K562 (cell line): ENCODE measurements at regions not wholly inside any gene's neighbourhood (a gene's known extent, or its start where the extent isn't known, plus 50 kb on each side); places are given as distances from the start of the nearest gene placed in this dataset.

ENCODE experiments used
- ATAC-seq: fragments of 200-7000 bp; cut with Tn5 transposase; 3 replicates; pipeline ENCODE4 v1.9.1; 2020; ENCODE audit warnings: moderate library complexity
- BruUV-seq: library from RNA; stranded (reverse); fragments of 400-500 nt; replicated peaks from 2 replicates; lab custom pipeline; 2021; lab: Mats Ljungman, UMichigan
- CTCF ChIA-PET: fragments of 300-600 bp; formaldehyde crosslinking; extraction: SDS; loops from one replicate; lab custom pipeline; 2021; ENCODE audit warnings: low intra/inter-chr PET ratio; lab: Yijun Ruan, JAX
- POLR2A ChIA-PET: fragments of 300-600, 350-650 bp; sonication (Branson Sonifier 250); formaldehyde crosslinking; extraction: SDS; loops from one replicate; lab custom pipeline; 2021; ENCODE audit warnings: antibody characterized with exemption, inconsistent platforms; lab: Yijun Ruan, JAX
- DNase-seq, 4 experiments: peaks; one replicate each; pipeline versions ENCODE4 v3.0.0 to v3.0.0-alpha.2; 2011 to 2018; ENCODE audit warnings: low spot score in 3 of 4, mixed read lengths in 3 of 4; ENCODE audit errors: extremely low read depth in 1 of 4
- FAIRE-seq: peaks from 2 replicates; lab custom pipeline; 2011; peaks lifted over from hg19 to GRCh38; lab: Jason Lieb, UNC
- H2AFZ ChIP-seq: 2 replicates; pipeline ENCODE4 v1.6.0; 2011; ENCODE audit warnings: low read depth, low read length, control low read depth, inconsistent platforms
- H3K27ac ChIP-seq: fragments of 200-600 bp; 3 replicates; pipeline ENCODE4 v1.8.0; 2011; ENCODE audit warnings: low read depth, mild to moderate bottlenecking, control low read depth, inconsistent platforms, low read length, moderate library complexity, mixed read lengths; ENCODE audit errors: extremely low read depth
- H3K27me3 ChIP-seq, 2 experiments: fragments of 300-600 bp in 1 of 2; 2 replicates in 1 of 2; 3 replicates in 1 of 2; pipeline versions ENCODE4 v1.6.0 to v1.8.0; 2011; ENCODE audit warnings: inconsistent platforms in 2 of 2, low read length in 2 of 2, mild to moderate bottlenecking in 1 of 2, mixed read lengths in 1 of 2, moderate library complexity in 1 of 2; ENCODE audit not compliant: control insufficient read depth in 2 of 2, insufficient read depth in 2 of 2
- H3K36me3 ChIP-seq: fragments of 300-600 bp; 3 replicates; pipeline ENCODE4 v1.8.0; 2011; ENCODE audit warnings: mild to moderate bottlenecking, low read length, inconsistent platforms; ENCODE audit not compliant: control insufficient read depth, insufficient read depth
- H3K4me1 ChIP-seq, 2 experiments: fragments of 200-600 bp in 1 of 2; replicated peaks in 1 of 2; 2 replicates in 1 of 2; 3 replicates in 1 of 2; pipeline versions ENCODE4 v1.5.1 to v1.8.0; 2011; ENCODE audit warnings: inconsistent platforms in 2 of 2, low read length in 2 of 2, mild to moderate bottlenecking in 1 of 2, mixed read lengths in 1 of 2, moderate library complexity in 1 of 2; ENCODE audit not compliant: control insufficient read depth in 2 of 2, insufficient read depth in 2 of 2
- H3K4me2 ChIP-seq: 2 replicates; pipeline ENCODE4 v1.6.1; 2011; ENCODE audit warnings: low read length, control low read depth, inconsistent platforms, mixed read lengths; ENCODE audit not compliant: insufficient read depth
- H3K4me3 ChIP-seq: fragments of 200-600 bp; sonication (generic), shearing (Covaris generic); 2 replicates; pipeline ENCODE4 v1.5.1; 2016; ENCODE audit warnings: control low read depth, inconsistent platforms
- H3K79me2 ChIP-seq: fragments of 200-600 bp; 3 replicates; pipeline ENCODE4 v1.8.0; 2011; ENCODE audit warnings: low read length, inconsistent platforms; ENCODE audit not compliant: control insufficient read depth, insufficient read depth
- H3K9ac ChIP-seq, 2 experiments: 2 replicates each; pipeline versions ENCODE4 v1.6.0 to v1.6.1; 2011; ENCODE audit warnings: low read depth in 2 of 2, low read length in 2 of 2, control low read depth in 1 of 2, inconsistent platforms in 1 of 2, mild to moderate bottlenecking in 1 of 2, mixed read lengths in 1 of 2; ENCODE audit not compliant: insufficient read depth in 1 of 2
- H3K9me1 ChIP-seq: one replicate; pipeline ENCODE4 v1.6.0; 2011; ENCODE audit warnings: inconsistent platforms, mild to moderate bottlenecking, low read length, moderate library complexity; ENCODE audit not compliant: control insufficient read depth, insufficient read depth
- H3K9me3 ChIP-seq: replicated peaks from 2 replicates; pipeline ENCODE4 v1.5.1; 2011; ENCODE audit warnings: low read depth, low read length, inconsistent platforms; ENCODE audit not compliant: control insufficient read depth, insufficient read depth
- H4K20me1 ChIP-seq: replicated peaks from 2 replicates; pipeline ENCODE4 v1.6.1; 2011; ENCODE audit warnings: low read length, inconsistent platforms, mixed read lengths; ENCODE audit not compliant: control insufficient read depth, insufficient read depth
- AFF4 ChIP-seq: sonication (generic); formaldehyde crosslinking; IDR thresholded peaks from 2 replicates; pipeline ENCODE4 v1.8.0; 2023; ENCODE audit warnings: mild to moderate bottlenecking, missing genetic modification reagents
- ELF4 ChIP-seq: fragments of 450-650 bp; formaldehyde crosslinking; IDR thresholded peaks from 2 replicates; pipeline ENCODE4 v1.4.0; 2022; ENCODE audit warnings: missing genetic modification characterization
- GABPB2 ChIP-seq: fragments of 250-450 bp; sonication (Bioruptor Pico); conservative IDR thresholded peaks from 2 replicates; pipeline ENCODE4 v1.5.1; 2021; ENCODE audit warnings: mild to moderate bottlenecking
- MAZ ChIP-seq, 2 experiments: fragments of 450-650 bp in 1 of 2; sonication (generic) in 1 of 2; formaldehyde crosslinking; IDR thresholded peaks in 1 of 2; conservative IDR thresholded peaks in 1 of 2; 2 replicates each; pipeline versions ENCODE4 v1.4.0 to v1.5.0; 2020; ENCODE audit warnings: mild to moderate bottlenecking in 1 of 2, missing genetic modification reagents in 1 of 2
- NR0B1 ChIP-seq: fragments of 450-650 bp; IDR thresholded peaks from one replicate; pipeline ENCODE4 v1.6.1; 2018; ENCODE audit warnings: mild to moderate bottlenecking, moderate library complexity; ENCODE audit not compliant: partially characterized antibody
- RREB1 ChIP-seq: fragments of 250-450 bp; sonication (Bioruptor Pico); IDR thresholded peaks from 2 replicates; pipeline ENCODE4 v1.4.0; 2020
- SREBF1 ChIP-seq: fragments of 150-350 bp; IDR thresholded peaks from 2 replicates; pipeline ENCODE4 v1.6.1; 2014; ENCODE audit warnings: antibody characterized with exemption, low read depth, low read length, borderline replicate concordance
- SRSF1 ChIP-seq: fragments of 200-400 bp; formaldehyde crosslinking; IDR thresholded peaks from 2 replicates; pipeline ENCODE4 v1.6.1; 2017; ENCODE audit warnings: mild to moderate bottlenecking, low read depth, low read length, moderate library complexity
- ZNF224 ChIP-seq: sonication (generic); formaldehyde crosslinking; IDR thresholded peaks from 2 replicates; pipeline ENCODE4 v1.8.0; 2022; ENCODE audit warnings: mild to moderate bottlenecking, missing genetic modification reagents
- ZNF24 ChIP-seq: fragments of 450-650 bp; IDR thresholded peaks from 2 replicates; pipeline ENCODE4 v1.6.1; 2016
- ZNF445 ChIP-seq: fragments of 250-450 bp; sonication (Bioruptor Pico); IDR thresholded peaks from 2 replicates; pipeline ENCODE4 v1.4.0; 2020; ENCODE audit warnings: low read depth, mild to moderate bottlenecking, moderate library complexity
- WGBS: fragments of 100-300 bp; shearing (Covaris generic); methylation state at CpG from one replicate; pipeline ENCODE4 v1.1.6; 2016; ENCODE audit warnings: low coverage, mixed read lengths; ENCODE audit not compliant: insufficient coverage; ENCODE audit errors: missing lambda C conversion rate; 5-methylcytosine and 5-hydroxymethylcytosine counted together
- in situ Hi-C: fragments of 300-500 bp; cut with MboI; formaldehyde crosslinking; loops from 4 replicates; pipeline ENCODE4 v1.15.0; 2018; ENCODE audit warnings: inconsistent platforms, mixed read lengths
- intact Hi-C: fragments of 100-400 bp; cut with micrococcal nuclease; formaldehyde crosslinking; loops from 2 replicates; pipeline ENCODE4 v1.14.2; 2022

DNA sequence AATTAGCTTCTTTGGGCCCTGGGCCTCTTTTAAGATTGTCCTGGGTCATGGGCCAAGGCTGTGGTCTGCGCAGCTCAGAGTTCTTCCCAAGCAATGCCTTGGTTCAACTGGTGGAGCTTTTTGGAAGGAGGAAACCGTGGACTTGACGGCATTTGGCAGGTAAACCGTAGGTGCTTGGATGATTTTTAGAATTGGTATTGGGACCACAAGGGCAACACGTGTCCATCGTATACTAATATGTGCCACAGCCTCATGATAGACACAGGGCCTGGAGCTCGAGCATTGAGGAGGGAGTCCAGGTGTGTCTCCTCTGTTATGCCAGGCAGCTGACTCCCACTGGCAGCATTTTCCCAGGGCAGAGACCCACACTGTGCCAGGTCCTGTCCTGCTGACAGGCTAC, 120.9 kb upstream of the PITX1 start:
- Histone ChIP-seq H3K9me3 (peaks cover 6% of the 10 kb centered on the region), H3K79me2 (no peaks in the 10 kb centered on the region), H3K9me1 (no peaks in the 10 kb centered on the region), H2AFZ (no peak overlapping the region), H3K4me2 (no peak overlapping the region), H3K9ac (no peak overlapping the region; a peak in 1 of 4 replicates), H3K27ac (no peak overlapping the region), H3K4me1 (peaks cover 25 to 37% of the 10 kb centered on the region in 2 experiments; a peak in 4 of 5 replicates), H3K4me3 (no peak overlapping the region), H4K20me1 (no peaks in the 10 kb centered on the region), H3K27me3 (no peaks in the 10 kb centered on the region), H3K36me3 (no peaks in the 10 kb centered on the region)
- 78% methylated on average over 7 of the region's 7 CpGs for WGBS
- CTCF ChIA-PET = no interaction called here
- ATAC-seq (no peak), DNase-seq (no peak), FAIRE-seq (no peak)
- no TSS peak for BruUV-seq
- in situ Hi-C loops = no loop called here
- POLR2A ChIA-PET = interaction anchor here (0.6 to 3.3 kb wide), 5 partner anchors 10 to 21 kb away, joined by 3 to 18 read pairs (median 3); no protein-coding TSS in a partner anchor
- intact Hi-C loops = no loop called here
- no peak for TF ChIP-seq AFF4 (CRISPR knock-in tag)
- no peak for TF ChIP-seq MAZ (CRISPR knock-in tag; conservative IDR thresholded peaks at IDR 0.05 in 1 of 2, IDR thresholded peaks at IDR 0.05 in 1 of 2)
- no peak for TF ChIP-seq ZNF24
- no peak for TF ChIP-seq ELF4 (CRISPR knock-in tag)
- no peak for TF ChIP-seq ZNF445
- no peak for TF ChIP-seq NR0B1
- TF ChIP-seq GABPB2 (CRISPR knock-in tag) = no peak
- no peak for TF ChIP-seq SREBF1
- TF ChIP-seq ZNF224 (CRISPR knock-in tag) = no peak
- TF ChIP-seq RREB1 (CRISPR knock-in tag) = no peak
- TF ChIP-seq SRSF1 = no peak
